Fibroblast of lung (primary cell): ENCODE measurements at regions not wholly inside any gene's neighbourhood (a gene's known extent, or its start where the extent isn't known, plus 50 kb on each side); places are given as distances from the start of the nearest gene placed in this dataset.

Experiments
- EZH2 ChIP-seq: IDR thresholded peaks from 2 replicates; pipeline ENCODE4 v1.5.1; 2012; ENCODE audit warnings: low read length, control low read depth, mild to moderate bottlenecking; ENCODE audit errors: missing control alignments
- TF ChIP-seq, protein P1 (sequence below), 2 donors: IDR thresholded peaks in 1 of 2; conservative IDR thresholded peaks in 1 of 2; 1 replicate in 1 of 2; 2 replicates in 1 of 2; pipeline ENCODE4 v1.5.1; 2011 to 2012; ENCODE audit warnings: low read length in 2 of 2, control low read depth in 1 of 2, inconsistent platforms in 1 of 2, low read depth in 1 of 2, mild to moderate bottlenecking in 1 of 2

DNA sequence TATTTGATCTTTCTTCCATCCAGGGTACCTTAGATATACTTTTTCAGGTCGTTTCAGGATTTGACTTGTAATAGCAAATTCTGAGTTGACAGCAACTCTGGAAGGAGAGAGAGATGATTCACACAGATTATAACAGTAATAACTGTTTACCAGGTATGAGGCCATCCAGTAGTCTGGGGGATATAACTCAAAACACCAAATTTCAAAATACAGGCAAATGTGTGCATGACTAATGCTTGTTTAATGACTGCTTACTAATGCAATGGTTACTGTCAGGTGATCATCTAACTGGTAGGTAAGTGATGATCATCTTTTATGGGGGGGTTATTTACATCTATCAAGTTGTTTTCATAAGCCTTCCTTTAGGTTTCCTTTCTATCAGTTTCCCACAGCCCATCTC is 412.3 kb downstream of the MAT2B start:
- TF ChIP-seq, protein P1, sequence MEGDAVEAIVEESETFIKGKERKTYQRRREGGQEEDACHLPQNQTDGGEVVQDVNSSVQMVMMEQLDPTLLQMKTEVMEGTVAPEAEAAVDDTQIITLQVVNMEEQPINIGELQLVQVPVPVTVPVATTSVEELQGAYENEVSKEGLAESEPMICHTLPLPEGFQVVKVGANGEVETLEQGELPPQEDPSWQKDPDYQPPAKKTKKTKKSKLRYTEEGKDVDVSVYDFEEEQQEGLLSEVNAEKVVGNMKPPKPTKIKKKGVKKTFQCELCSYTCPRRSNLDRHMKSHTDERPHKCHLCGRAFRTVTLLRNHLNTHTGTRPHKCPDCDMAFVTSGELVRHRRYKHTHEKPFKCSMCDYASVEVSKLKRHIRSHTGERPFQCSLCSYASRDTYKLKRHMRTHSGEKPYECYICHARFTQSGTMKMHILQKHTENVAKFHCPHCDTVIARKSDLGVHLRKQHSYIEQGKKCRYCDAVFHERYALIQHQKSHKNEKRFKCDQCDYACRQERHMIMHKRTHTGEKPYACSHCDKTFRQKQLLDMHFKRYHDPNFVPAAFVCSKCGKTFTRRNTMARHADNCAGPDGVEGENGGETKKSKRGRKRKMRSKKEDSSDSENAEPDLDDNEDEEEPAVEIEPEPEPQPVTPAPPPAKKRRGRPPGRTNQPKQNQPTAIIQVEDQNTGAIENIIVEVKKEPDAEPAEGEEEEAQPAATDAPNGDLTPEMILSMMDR (conservative IDR thresholded peaks at IDR 0.05 in 1 of 2, IDR thresholded peaks at IDR 0.05 in 1 of 2; ENCODE audit: low read depth in 1 of 2, low read length in 2 of 2) = no peak
- TF ChIP-seq EZH2 = no peak
